ENCODE measurements at regions not wholly inside any gene's neighbourhood (a gene's known extent, or its start where the extent isn't known, plus 50 kb on each side); places are given as distances from the start of the nearest gene placed in this dataset.

DNA sequence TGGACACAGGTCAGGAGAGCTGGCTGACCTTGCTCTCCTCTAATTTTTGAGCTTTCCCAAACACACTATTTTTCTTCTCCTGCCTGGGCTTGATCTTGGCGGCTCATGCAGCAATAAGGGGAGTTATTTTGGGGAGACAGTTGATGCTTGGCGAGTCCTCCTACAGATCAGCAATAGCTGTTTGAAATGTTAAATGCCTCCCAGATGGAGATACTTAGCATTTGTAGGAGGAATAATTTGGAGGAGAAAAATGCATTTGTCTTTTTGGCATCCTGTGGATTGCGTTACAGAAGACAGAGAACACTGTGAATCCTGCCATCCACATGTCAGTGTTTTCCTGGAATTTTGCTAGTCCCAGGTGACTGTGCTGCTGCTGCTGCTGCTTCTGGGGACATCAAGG is 328.0 kb upstream of the XYLT1 start:
- TF ChIP-seq EZH2 (IDR thresholded peaks at IDR 0.05): no peak
- no peak for TF ChIP-seq POLR2AphosphoS5 (IDR thresholded peaks at IDR 0.05; ENCODE audit: borderline replicate concordance, low read depth, low read length)

All from SK-N-MC (cell line).